GM21528 (cell line): ENCODE measurements at regions not wholly inside any gene's neighbourhood (a gene's known extent, or its start where the extent isn't known, plus 50 kb on each side); places are given as distances from the start of the nearest gene placed in this dataset.
"Not testable (repeated sequence)": the region's sequence is repeated elsewhere in the genome, so short reads cannot be mapped to it uniquely, and the experiment has no call there.

Experiments
- ATAC-seq: cut with Tn5 transposase; IDR thresholded peaks from one replicate; pipeline ENCODE4 v1.9.1; 2021; ENCODE audit warnings: mild to moderate bottlenecking, moderate library complexity; ENCODE audit not compliant: unreplicated experiment, low FRiP score

DNA sequence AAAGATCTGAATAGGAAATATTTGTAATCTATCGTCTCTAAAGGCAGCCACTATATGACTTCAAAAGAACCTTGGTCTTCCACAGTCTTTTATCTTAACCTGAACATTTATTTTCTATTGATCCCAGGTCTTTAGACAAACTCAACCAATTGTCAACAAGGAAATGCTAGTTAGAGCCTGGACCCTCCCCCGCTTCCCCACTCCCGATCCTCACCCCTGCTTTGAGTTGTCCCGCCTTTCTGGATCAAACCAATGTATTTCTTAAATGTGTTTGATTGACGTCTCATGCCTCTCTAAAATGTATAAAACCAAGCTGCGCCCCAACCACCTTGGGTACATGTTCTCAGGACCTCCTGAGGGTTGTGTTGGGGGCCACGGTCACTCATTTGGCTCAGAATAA lies 506.6 kb downstream of the RPIA start:
- not testable (repeated sequence) for ATAC-seq

DNA sequence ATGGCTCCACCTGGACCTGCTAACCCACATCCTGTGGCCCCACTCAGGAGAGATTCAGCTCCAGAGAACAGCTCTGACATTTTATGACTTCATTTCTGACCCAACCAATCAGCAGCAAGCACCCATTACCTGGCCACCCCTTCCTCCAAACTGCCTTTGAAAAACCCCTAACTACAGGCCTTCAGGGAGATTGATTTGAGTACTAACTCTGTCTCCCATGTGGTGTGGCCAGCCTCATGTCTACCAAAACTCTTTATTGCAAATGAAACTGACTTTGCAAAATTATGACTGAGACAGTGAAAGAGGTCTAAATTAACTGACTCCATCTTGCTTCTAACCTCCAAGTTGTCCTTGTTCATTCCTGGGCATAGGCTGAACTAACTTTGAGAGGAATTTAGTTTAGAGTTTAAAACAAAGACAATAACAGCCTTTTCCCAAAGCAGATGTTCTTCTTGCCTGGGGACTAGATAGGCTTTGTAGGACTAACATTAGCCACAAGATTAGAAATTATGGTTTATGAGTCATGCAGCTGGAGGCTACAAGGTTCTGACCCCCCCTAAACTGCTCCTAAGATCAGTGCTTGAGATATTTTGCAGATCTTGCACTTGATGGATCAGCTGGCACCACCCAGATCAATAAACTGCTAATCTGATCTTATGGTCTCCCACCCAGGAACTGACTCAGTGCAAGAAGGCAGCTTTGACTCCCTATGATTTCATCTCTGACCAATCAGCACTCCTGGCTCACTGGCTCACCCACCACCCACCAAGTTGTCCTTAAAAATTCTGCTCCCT lies 508.2 kb downstream of the RPIA start:
- not testable (repeated sequence) for ATAC-seq

DNA sequence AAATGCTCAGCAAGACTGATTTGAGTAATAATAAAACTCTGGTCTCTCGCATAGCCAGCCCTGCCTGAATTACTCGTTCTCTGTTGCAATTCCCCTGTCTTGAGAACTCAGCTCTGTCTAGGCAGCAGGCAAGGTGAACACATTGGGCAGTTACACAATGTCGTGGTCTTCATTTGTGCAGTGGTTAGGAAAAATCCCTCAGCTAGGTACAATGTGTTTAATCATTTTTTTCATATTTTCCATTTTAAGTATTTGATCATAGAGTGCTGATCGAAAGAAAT lies 508.7 kb downstream of the RPIA start:
- not testable (repeated sequence) for ATAC-seq

DNA sequence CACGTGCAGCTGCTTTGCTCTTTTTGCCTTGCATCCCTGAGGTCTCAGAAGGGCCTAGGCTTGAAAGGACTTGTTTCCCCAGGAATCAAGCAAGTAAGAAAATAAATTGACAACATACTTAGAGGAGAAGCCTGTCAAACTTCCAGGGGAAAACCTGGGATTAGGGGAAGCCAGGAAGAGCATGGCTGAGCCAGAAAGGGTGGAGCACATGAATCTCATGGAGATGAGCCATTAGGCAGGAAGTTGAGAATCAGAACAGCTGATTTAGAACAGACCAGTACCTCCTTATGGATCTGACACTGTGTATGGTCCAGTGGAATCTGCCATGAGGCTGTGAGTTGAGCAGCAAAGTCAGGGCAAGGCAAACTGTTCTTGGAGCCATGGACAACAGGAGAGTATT lies 511.0 kb downstream of the RPIA start:
- ATAC-seq, result not testable (repeated sequence)

DNA sequence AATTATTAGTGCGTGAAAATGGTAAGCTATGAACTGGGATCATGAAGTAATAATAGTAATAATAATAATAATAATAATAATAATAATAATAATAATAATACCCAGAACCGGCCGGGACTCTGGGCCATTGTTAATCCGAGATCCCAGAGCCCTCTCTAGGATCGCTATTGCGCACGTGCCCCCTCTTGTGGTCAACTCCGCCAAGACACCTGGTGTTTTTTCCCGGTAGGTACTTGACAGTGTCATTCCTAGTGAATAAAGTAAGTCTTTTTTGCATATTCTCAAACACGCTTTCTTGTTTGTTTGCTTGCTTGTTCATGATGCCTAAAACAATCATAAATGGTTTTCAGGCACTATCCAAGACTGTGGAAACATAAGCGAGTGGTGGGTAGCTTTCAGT lies 513.7 kb downstream of the RPIA start:
- not testable (repeated sequence) for ATAC-seq

DNA sequence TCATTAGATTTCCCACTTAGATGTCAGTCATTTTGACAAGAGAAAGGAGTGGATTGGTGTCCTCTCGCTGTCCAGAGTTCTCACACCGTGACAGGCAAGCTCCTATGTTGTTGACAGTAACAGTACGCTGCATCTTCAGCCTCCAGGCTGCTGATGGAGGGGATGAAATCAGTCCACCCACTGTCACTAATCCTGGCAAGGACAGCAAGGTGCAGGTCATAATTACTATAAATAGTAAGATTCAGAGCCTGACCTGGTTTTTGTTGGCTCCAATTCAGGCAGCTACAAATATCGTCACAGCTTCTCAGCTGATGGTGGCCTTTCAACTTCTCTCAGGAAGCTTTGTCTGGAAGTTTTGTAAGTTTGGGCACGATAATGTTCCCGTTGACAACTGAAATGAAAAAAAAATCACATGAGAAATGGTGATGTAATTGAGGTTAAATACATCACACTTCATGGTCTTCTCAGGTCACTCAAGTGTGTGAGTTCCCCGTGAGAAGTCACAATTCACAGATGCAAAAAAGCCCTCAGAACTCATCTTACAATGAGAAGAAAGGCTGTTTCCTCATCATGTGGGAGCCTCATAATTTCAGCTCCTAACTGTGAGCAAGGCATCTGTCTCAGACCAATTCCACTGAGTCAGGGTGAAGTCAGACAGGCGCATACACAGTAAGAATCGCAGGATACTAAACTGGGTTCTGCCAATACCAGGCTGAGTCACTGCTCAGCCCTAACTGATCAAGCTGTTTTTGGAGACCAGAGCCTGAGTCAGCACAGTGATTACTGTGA lies 516.9 kb downstream of the RPIA start:
- ATAC-seq, result not testable (repeated sequence)

DNA sequence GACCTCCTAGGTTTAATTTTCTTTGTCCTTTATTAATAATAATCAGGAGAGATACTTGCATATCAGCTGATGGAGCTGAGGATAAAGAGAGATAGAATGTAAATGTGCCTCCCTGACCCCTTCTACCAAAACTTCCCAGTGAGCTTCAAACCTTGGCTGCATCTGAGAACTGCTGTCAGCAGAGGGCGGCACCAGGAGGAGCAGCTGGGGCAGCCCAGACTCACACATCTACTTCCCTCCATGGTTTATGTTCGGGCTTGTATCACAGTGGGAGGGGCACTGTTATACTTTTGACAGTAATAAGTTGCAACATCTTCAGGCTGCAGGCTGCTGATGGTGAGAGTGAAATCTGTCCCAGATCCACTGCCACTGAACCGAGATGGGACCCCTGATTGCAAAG lies 521.7 kb downstream of the RPIA start:
- not testable (repeated sequence) for ATAC-seq

DNA sequence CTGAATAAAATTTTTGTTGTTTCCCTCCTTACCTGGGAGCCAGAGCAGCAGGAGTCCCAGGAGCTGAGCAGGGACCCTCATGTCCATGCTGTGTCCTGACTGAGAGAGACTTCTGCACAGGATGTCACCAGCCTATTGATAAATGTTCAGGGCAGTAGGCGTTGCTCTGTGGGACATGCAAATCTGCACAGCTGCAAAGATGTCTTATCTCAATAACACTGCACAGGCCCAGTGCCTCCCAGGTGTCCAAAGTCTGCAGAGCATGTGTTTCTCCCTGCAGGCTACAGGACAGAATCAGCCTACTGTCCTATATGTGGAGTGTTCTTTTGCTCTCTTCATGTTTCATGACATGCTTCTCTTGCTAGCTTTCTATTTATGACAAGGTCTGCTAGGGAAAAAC lies 522.3 kb downstream of the RPIA start:
- ATAC-seq, result peak; percentile 61

DNA sequence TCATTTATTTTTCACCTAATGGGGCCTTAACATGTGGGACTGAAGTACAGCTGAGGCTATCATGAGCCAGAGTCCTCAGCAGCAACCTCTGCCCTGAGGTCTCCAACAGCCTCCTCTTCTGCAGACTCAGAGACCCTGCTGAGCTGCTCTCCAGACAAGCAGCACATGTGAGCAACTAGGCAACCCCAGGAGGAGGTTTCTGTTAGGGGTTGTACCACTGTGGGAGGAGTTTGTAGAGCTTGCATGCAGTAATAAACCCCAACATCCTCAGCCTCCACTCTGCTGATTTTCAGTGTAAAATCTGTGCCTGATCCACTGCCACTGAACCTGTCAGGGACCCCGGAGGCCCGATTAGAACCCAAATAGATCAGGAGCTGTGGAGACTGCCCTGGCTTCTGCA lies 530.0 kb downstream of the RPIA start:
- ATAC-seq, result not testable (repeated sequence)

DNA sequence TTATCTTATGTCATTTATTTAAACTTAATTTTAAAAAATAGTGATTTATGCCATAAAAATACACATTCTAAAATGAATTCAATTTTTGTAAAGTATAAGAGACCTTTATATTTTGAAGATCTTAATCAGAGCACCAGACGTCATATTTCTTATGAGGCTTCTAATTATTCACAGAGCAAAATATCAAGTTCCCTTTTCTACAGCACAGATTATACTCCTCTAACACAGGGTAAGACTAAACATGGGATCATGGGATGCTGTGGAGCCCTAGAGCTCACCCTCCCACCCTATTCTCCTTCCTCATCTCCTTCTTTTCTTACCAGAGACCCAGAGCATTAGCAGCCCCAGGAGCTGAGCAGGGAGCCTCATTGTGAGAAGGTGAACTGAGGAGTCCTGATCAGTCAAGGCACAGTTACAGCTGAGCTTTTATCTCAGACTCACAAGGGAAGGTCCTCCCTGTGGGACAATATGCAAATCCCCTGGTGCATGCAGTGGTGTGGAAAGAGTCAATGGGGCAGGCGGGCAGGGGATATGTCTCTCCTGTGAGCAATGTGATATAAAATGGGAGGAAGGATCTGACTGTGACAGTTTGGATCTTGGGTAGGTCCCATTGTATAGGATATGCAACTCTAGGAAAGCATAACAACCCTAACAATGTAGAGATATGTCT lies 530.7 kb downstream of the RPIA start:
- not testable (repeated sequence) for ATAC-seq

DNA sequence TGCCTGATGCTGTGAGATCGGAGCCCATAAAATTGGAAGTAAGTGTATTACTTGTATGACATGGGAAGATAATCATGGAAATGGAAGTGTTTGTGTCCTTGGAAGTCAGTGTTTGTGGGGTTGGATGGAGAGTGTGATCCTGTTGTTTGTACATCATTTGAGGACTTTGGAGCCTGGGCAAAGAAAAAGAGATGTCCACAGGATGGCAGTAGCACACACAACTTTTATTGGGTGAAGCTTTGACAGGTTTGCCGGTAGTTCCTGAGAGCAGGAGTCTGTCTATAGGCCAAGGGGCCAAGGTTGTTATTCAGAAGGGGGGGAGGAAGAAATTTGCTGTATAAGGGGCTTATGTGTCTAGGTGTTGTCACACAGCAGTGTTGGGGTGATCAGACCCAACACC lies 533.3 kb downstream of the RPIA start:
- not testable (repeated sequence) for ATAC-seq

DNA sequence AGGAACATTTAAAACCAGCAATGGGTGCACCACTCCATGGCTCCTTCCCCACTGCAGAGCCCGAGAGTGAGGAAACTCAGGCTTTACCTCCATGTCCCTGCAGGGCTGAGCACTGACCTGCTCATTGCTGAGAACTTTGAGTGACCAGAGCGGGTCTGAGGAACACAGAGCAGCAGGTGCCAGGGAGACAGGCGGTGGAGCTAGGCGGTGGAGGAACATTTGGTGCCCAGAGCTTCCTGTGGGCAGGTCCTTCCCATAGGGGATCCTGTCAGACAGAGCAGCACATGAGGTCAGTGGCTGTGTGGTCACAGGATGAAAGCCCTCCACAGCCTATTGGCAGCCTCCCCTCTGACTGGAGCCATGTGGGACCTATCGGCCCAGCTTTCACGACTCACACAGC lies 538.5 kb downstream of the RPIA start:
- not testable (repeated sequence) for ATAC-seq

DNA sequence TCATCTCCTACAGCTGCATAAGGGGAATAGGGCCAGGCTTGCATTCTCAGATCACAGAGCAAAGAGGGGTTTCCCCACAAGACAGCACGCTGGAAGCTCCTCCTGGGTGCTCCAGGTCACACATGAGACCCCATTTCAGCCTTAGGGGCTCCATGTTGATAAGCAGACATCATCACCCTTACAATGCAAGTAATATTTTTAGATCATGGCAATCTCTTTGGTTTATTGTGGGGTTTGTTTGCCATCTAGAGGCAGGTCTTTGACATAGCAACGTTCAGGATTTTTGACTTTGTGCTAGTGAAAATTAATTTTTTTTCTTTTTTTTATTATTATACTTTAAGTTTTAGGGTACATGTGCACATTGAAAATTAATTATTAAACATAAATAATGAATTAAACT lies 539.8 kb downstream of the RPIA start:
- ATAC-seq, result not testable (repeated sequence)

DNA sequence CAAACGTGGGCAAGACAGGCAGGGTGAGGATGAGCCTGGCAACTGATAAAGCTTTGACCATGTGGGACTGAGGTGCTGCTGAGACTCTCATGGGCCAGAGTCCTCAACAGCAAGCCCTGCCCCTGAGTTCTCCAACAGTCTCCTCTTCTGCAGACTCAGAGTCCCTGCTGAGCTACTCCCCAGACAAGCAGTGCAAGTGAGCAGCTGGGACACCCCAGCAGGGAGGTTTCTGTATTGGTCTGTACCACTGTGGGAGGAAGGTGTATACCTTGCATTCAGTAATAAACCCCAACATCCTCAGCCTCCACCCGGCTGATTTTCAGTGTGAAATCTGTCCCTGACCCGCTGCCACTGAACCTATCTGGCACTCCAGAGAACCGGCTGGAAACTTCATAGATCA lies 542.5 kb downstream of the RPIA start:
- not testable (repeated sequence) for ATAC-seq

DNA sequence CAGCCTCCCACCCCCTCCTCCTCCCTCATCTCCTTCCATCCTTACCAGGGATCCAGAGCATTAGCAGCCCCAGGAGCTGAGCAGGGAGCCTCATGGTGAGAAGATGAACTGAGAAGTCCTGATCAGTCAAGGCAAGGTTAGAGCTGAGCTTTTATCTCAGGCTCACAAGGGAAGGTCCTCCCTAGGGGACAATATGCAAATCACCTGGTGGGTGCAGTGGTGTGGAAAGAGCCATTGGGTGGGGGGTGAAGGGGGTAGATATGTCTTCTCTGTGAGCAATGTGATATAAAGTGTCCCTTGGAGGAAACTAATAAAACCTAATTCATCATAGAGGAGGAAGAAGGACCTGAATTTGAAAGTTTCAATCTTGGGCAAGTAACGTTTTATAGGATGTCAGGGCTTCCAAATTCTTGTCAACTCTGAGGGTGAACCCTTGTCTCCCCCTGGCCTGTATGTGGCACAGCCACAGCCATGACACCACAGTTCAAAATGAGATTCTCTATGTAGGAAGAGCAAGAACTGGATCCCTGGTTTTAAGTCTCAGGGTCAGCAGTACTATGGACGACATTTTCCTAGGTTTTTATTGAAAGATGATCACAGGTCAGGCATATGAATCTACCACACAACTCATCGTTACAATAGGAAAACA lies 543.5 kb downstream of the RPIA start:
- ATAC-seq, result not testable (repeated sequence)

DNA sequence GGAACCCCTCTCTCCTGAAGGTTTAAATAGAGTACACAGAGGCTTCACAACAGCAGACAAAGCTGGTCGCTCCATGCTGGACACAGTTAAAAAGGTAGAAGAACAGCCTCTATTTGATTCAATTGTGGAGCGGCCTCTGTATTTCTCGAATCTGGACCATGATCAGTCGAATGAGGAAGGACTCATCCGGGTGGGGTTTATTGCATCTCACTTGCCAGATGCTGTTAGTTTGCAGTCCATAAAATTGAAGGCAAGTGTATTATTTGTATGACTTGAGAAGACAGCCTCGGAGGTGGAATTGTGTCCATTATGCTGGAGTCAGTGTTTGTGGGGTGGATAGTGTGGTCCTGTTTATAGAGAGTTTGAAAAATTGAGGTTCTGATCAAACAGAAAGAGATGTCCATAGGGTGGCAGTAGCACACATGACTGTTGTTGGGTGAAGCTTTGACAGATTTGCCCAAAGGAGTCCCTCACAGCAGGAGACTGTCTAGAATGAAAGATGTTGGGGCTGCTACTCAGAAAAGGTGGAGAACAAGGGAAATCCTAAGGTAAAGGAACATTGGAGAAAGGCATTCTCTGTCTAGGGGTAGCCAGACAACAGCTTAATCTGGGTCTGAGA lies 545.5 kb downstream of the RPIA start:
- ATAC-seq, result not testable (repeated sequence)

DNA sequence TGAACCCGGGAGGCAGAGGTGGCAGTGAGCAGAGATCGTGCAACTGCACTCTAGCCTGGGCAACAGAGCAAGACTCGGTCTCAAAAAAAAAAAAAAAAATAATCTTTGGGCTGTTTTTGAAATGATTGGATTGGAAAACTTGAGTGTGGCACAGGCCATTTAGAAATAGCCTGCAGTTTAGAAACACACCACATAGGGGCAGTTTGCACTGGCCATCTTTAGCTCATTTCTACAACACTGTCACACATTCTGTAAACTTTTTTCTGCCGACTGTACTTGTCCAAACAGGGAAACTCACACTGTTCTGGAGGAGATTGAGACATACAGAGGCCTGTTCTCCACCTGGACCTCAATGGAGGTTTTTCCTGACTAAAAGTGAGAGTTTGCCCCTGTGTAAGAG lies 546.3 kb downstream of the RPIA start:
- ATAC-seq, result not testable (repeated sequence)

DNA sequence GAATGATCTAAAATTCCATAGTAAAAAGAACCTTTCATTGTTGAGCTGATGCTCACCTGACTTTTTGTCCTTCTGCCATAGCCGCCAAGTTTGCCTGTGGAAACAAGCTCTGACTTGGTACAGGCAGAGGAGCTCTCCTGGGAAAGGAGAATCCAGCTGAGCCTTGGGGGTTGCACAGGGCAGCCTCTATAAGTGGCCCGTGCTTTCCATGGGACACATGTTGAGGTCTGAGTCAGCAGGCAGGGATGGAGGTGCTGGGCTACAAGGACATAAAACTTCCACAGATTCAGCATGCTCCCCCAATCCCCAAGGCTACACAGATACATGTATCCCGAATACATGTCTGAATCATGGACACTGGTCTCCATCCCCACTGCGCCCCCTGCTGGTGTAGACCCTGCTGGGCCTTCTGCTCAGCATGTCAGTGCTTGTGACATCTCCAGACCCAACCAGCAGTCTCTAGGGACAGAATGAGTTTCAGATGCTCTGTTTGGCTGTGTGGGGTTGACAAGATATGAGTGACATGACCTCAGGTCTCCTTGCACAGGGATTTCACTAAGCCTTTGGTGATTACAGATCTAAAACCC lies 551.7 kb downstream of the RPIA start:
- ATAC-seq, result peak; percentile 85

DNA sequence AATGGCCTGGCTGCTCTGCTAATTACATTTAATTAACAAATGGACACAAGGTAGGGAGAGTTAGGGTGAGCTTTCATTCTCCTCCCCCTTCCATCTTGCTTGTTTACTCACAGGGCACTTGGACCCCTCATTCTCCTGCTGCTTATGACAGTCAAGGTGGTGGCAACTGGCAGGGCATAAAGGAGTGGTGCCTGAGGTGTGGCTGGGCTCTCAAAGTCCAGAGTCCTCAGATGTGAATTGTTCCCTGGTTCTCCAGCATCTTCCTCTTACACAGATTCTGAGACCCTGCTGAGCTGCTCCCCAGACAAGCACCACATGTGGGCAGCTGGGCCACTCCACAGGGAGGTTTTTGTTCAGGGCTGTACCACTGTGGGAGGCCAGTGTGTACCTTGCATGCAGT lies 552.9 kb downstream of the RPIA start:
- not testable (repeated sequence) for ATAC-seq

DNA sequence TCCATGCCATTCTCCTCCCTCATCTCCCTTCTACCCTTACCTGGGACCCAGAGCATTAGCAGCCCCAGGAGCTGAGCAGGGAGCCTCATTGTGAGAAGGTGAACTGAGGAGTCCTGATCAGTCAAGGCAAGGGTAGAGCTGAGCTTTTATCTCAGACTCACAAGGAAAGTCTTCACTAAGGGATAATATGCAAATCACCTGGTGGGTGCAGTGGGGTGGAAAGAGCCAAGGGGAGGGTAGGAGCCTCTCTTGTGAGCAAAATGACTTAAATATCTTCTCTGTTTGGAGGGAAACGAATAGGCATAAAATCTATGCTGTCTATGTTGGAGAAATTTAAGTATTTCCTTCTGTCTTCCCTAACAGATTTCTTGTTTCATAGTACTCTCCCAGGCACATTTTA lies 554.0 kb downstream of the RPIA start:
- peak; percentile 49 for ATAC-seq
